NCI-H446 treated with DMSO at 0.1 percent for 48 hours (cell line): ENCODE measurements at regions not wholly inside any gene's neighbourhood (a gene's known extent, or its start where the extent isn't known, plus 50 kb on each side); places are given as distances from the start of the nearest gene placed in this dataset.

Experiments used
- DNase-seq: peaks from one replicate; lab custom pipeline; 2025; lab: John Stamatoyannopoulos, UW

DNA sequence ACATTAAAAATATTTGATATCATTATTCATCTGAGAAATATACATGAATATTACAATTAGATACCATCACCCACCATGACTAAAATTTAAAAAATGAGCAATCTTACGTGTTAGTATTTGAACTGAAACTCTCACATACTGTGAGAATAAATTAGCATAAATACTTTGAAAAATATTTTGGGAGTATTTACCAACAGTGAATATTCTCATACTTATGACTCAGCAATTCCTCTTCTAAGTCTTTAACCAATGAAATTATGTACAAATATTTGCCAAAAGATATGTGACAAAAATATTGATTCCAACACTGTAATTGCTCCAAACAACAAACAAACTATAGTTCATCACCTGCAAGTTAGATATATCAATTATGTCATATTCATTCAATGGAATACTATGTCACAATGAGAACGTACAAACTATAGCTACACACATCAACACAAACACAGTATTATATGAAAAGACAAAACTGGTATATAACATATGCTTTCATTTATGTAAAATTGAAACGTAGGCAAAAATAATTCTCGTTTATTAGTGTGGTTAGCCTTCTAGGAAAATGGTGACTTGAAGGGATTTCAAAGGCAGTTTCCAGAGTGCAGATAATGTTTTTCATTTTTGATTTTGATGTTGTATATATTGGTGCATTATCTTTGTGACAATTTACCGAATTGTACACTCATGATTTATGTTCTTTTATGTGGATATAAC, 742.2 kb downstream of the SLC16A7 start:
- no peak for DNase-seq

DNA sequence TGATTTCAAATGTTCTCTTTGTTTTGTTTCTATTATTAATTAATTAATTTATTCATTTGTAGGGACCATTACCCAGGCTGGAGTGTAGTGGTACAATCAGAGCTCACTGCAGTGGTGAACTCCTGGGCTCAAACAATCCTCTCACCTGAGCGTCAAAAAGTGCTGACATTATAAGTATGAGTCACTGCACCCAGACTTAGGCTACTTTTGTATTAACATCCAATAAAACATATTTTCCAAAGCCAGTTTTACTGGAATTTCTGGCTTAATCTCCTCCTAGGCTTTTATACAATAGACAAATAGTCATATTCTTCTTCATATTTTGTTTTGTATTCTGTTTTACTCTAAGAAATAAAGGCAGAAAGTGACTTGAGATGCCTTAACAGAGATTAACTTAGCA, 749.6 kb downstream of the SLC16A7 start:
- no peak for DNase-seq

DNA sequence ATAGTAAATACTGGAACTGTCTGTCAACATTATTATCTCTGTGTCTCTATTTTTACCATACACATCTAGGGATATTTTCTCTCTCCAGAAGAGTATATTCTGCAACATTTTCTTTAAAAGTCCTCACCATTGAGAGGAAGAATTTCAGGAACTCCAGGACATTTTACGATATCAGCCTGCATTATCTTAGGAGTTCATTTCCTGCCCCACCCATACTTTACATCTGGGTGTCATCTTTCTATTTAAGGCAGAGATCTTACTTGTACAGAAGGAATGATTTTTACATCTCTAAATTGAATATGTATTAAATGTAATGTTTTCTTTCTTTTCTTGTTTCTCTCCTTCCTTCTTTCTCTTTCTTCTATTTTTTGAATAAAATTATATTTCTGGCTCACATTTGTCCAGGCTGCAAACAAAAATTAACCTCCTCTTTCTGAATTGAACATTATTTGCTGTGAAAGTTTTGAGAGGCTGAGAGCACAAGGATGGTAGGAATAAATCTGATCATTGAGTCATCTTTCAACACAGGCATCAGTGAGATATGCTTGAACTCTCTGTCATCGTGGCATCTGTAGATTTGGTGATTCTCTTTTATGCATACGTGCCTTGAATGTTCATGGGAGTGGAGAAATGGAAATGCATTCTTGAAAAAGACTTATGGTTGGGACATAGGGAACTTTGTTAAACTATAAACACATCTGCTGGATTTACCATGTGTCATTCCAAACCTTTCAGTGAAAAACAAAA, 753.6 kb downstream of the SLC16A7 start:
- no peak for DNase-seq

DNA sequence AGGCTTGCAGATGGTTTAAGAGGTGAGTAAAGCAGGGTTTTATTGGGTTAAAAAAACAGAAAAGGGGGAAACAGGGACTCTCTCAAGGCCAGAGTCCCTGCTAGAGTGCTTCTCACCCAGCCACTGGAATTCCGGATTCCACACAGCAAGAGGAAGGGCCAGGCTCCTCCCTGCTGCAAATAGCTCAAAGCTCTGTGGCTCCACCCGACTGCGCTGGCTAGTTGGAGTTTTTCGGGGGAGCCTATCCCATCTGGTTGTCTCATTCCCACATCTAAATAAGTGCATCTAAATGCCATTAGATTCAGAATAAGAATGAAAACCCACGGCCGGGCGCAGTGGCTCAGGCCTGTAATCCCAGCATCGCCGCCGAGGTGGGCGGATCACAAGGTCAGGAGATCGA, 791.5 kb downstream of the SLC16A7 start:
- DNase-seq, result no peak

DNA sequence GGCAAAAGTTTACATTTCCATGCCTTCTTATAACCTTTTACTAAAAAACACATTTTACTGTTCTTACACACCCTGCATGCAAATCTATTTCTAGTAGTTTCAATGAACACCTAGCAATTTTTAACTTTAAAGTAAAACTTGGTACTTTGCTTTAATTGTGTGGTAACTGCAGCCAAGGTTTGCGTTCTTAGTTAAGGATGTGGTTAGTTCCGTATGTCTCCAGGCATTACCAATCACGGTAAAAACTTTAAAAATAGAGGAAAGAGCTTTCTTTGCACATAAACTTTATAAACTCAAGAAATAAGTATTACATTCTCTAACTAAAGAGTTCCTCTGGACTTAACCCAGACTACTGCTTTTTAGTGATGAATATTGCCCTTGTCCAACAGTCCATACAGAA, 795.2 kb downstream of the SLC16A7 start:
- DNase-seq, result no peak

DNA sequence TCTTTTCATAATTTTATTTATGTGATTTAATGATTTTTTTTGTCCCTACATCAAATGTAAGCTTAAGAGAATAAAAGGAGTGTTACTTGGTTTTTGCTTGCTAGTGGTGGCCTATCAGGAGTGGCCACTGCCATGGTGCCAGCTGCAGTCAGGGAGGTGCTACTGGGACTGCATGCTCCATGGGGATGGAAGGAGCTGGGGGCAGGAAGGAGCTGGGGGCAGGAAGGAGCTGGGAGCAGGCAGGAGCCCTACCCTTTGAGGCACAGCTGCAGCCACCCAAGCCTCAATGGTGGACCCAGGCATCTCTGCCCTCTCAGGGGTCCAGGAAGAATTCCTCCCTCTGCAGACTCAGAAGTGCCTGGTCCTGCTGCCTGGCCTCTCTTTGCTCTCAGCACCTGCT, 796.0 kb downstream of the SLC16A7 start:
- no peak for DNase-seq

DNA sequence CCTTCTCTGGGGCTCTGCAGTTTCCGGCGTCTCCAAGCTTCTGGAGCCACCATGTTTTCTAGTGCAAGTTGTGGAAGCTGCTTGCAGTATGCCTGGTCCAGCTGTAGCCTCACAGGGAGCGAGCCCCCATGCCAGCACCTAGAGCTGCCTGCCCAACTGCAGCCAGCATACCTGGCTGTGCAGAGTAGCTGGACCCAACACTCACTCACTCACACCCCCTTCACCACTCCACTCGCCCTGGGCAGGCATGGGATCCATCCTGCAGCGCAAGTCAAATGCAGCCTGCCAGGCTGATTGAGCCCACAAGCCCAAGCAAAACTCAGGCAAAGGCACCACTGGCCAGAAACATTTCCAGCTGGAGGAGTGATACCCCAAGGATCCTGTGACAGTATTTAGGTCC, 797.3 kb downstream of the SLC16A7 start:
- no peak for DNase-seq

DNA sequence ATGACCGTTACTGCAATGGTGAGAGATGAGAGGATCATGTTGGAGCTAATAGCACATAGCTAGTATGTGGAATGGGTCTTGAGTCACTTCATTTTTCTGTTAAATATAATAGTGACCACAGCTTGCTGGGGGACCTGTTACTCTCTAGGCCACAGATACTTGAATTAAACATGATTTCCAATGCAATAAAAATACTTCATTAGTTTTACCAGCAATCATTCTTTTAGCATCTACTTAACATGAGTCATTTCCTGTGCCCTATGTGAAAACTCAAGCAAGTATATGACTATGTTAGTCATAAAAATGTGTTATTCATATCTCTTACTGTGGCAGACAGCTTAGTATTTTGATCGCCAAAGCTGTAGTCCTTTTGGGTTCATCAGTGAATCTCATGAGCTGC, 798.8 kb downstream of the SLC16A7 start:
- DNase-seq, result no peak

DNA sequence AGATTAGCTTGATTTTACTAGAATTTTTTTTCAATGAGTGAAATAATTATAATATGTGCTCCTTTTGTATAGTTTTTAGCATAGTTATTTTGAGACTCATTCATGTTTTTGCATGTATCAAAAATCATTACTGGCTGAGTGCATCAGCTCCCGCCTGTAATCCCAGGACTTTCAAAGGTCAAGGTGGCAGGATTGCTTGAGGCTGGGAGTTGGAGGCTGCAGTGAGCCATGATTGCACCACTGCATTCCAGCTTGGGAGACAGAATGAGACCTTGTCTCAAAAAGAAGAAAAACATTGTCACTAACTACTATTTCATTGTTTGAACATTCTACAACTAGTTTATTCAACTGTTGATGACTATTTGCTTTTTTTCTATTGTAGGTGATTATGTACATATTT, 802.7 kb downstream of the SLC16A7 start:
- no peak for DNase-seq

DNA sequence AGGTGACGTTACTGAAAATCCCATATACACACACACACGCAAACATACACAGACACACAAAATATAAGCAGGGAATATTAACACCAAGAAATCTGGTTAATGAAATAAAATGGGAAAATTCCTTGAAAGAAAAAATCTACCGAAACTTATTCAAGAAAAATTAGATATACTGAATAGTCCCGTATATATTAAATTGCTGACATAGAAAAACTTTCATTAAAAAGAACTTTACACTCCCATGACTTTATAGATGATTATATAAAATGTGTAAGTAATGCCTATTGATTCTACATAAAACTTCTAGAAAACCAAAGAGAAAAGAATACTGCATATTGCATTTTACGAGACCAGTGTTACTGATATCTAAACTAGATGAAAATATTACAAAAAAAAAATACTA, 803.2 kb downstream of the SLC16A7 start:
- DNase-seq, result no peak

DNA sequence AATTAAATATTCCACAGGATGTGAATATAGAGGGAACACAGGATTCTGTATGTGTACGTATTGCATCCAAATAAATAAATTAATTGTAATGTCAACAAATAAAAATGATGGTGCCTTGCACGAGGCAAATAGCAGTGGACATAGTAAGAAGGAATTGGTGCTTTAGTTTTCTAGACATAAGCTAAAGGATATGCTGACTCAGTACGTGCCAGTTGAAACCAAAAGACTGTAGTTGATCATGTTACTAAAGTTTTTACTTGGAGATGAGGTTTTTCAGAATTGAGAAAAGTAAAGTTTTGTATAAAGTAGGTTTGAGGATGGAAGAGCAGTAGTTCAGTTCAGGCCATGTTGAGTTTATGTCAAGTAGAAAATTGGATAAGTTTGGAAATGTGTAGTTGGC, 807.2 kb downstream of the SLC16A7 start:
- DNase-seq, result no peak

DNA sequence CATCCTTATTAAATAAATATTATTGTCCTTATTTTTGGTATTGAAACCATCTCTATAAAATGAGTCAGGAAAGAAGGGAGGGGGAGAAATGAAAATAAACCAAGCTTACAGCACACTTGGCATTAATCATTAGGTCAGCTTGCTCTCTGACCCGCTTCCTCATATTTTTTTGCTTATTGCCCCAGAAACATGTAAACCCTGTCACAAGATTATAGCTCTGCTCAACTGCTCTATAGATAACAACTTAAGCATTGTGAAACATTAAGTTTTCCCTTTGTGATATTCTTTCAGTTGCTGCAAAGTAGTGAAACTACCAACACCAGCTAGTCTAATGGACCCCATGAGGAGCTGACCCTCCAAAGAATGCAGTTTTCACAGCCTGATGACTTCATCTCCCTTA, 819.5 kb downstream of the SLC16A7 start:
- DNase-seq, result no peak

DNA sequence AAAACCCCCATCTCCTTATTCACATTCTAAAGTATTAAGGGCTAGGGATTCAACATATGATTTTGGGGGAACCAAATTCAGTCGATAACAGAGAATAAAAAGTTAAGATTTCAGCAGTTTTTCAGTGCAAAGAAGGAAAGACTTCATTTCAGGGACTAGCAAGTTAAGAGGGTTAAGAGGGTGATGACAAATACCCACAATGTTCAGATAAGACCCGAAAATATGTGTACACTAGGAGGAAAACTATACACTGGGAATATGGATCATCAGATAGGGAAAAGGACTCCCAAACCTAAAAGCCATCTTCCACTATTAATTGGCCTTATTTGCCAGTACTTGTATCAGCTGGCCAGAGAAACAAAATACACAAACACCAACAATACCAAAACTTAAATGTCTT, 824.2 kb downstream of the SLC16A7 start:
- no peak for DNase-seq

DNA sequence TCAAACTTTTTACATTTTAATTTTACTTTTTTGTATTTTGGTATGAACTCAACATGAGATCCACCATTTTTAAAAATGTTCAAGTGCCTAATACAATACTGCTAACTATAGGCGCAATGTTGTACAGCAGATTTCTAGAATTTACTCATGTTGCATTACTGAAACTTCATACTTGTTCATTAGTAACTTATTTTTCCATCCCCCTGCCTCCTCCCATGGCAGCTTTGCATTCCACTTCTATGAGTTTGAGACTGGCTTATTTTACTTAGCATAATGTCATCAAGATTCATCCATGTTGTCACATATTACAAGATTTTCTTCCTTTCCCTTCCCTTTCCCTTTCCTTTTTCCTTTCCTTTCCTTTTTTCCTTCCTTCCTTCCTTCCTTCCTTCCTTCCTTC, 825.9 kb downstream of the SLC16A7 start:
- DNase-seq, result no peak

DNA sequence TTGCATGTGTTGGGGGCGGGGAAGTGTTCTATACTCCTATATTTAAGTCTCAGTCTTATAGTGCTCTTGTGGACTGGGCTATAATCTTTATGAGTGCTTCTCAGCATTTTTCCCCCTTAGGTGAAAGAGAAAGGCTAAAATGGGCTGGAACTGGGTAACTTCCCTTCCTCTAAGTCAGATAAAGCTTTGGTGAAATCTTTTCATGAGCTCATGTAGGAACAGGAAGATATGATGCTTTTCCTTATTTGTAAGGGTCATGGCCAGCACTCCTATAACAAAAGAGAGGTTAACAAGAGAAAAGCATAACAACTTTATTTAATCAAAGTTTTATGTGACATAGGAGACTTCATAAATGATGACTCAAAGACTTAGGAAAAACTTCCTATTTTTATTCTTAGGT, 841.5 kb downstream of the SLC16A7 start:
- no peak for DNase-seq

DNA sequence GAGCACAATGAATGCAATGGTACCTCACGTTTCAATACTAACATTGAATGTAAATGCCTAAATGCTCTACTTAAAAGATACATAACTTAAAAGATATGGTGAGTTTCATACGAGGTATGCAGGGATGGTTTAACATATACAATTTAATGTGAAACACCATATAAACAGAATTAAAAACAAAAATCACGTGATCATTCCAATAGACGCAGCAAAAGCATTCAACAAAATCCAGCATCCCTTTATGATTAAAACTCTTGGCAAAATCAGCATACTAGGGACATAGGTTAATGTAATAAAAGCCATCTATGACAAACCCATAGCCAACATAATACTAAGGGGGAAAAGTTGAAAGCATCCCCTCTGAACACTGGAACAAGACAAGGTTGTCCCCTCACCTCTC, 845.7 kb downstream of the SLC16A7 start:
- DNase-seq, result no peak

DNA sequence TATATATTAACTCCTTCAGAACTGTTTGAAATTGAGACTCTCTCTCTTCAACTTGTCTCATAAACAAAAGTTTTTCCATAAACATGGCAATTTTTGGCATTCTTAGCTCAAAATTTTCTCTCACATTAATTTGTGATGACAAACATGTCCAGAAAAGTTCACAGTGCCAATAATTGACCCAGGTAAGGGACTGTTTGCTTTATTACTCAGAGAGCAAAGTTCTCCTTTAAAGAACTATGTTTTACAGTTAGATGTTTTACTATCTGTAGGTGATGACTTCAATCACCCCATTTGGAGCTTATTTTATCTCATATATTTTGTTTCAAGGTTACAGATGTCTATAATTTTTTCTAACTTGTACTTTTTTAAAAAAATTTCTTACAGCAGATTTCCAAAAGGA, 855.6 kb downstream of the SLC16A7 start:
- DNase-seq, result no peak

DNA sequence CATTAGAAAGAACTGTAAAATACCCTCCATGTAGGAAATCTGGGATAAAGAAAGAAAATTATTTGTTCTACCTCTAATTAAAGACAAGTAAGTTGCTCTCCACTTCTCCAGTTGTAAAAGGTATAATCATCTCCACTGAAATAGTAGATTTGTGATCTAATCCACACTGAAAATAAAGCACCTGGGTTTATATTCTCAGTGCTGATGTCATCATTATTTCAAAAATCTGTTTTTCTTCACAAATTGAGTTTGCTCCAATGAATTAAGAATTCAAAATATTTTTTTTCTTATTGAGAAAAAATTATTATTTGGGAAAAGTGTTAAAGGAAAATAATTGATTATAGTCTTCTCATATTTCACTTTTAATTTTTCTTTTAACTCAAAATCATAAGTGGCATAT, 869.2 kb downstream of the SLC16A7 start:
- DNase-seq, result no peak

DNA sequence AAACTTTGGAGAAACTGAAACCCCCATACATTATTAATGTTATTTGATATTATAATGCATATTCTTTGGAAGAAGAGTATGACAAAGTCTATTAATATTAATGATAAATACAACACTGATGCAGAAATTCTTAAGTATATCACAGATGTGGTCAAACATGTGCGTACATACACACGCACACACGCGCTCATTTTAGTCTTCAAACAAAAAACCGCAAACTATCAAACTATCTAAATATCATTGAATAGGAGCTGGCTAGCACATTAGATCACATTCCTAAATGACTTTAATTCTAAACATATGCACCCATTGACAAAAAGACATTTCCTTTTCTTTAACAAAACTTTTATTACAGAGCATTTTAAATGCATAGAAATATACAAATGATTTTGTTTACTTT, 872.7 kb downstream of the SLC16A7 start:
- no peak for DNase-seq

DNA sequence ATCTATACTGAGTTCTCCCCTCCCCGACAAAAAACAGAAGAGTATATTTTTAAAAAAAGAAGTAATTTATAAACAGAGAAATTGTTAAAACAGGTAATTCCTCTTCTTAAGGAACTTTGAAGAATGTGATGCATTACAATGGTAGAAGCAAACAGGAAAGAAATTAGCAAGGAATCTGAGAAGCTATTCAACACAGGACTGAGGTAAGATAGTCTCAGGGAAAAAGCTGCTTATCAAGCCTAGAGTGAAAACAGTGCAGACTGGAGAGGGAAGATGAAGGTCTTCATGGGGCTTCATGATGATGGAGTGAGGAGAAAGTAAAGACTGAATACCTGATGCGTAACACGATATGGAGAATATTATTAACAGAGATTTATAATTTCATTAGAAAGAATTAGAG, 880.0 kb downstream of the SLC16A7 start:
- no peak for DNase-seq

DNA sequence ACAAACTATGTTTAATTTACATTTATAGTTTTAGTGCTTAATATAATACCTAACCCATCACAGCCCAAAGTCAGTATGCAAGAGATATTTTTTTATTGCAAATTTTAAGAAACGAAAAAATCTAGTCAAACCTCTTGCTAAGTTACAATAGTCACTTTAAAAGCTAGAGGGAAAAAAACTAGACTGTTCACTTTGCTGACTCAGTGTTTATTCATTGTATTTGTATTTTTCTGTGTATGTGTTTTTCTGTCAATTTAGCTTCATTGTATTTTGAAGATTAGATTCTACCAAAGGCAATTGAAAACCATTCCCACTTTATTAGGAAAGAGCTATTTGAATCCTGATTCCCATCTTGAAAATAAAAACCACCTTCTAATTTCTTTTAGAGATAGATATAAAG, 891.5 kb downstream of the SLC16A7 start:
- no peak for DNase-seq

DNA sequence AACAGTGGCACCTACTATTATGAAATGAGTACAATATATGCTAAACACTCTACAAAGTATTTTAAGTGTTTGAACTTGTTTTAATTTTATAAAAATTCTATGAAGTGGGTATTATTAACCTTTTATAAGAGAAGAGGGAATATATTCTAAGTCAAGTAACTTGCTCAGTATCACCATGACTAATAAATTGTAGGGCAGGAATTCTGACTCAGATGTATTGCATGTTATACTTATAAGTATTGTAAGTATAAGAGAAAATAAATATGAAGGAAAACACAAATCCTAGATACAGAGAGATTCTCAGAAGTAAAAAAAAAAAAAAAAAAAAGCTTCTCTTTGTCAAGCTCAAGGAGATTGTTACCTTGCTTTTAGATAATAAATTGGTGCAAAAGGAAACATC, 893.2 kb downstream of the SLC16A7 start:
- no peak for DNase-seq

DNA sequence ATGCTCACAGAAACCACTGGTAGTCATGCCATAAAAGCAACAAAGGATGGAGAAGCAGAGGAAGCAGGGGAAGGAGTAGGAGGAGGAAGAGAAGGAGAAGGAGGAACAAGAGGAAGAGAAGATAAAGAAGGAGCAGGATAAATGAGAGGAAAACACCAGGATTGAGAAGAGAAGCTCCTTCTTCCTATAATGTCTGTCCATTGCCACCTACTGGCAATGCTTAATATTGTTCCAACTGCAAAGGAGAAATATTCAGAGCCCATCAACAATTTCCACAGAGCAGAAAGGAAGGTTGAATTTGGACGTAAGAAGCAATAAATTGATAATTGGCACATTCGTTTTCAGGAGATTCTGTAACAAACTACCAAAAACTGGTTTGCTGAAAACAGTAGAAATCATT, 898.4 kb downstream of the SLC16A7 start:
- DNase-seq, result no peak

DNA sequence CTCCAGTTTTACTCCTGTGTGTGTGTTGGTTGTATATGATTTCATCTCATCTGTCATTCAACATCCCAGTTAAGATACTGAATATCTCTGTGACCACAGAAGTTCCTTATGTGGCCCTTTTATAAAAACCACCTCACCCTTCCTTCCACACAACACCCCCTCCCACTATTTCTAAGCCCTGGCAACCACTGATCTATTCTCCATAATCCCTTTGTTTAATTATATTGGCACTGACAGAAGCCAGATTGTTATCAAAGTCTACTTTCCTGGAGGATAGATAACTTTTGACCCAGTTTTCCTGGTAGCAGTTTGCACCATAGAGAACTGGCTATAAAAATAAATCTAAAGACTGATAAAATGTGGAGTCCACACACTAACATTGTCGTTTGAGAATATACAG, 902.8 kb downstream of the SLC16A7 start:
- DNase-seq, result no peak
